H9 (cell line): ENCODE measurements at regions not wholly inside any gene's neighbourhood (a gene's known extent, or its start where the extent isn't known, plus 50 kb on each side); places are given as distances from the start of the nearest gene placed in this dataset.

ENCODE experiments used
- DNase-seq: peaks from one replicate; pipeline ENCODE4 v3.0.0-alpha.2; 2017
- H2AFZ ChIP-seq: one replicate; pipeline ENCODE4 v1.6.1; 2013; ENCODE audit warnings: mild to moderate bottlenecking, low read length, control low read depth, moderate library complexity
- H2AK5ac ChIP-seq: 2 replicates; pipeline ENCODE4 v1.6.1; 2013; ENCODE audit warnings: low read length, control low read depth, mixed read lengths; ENCODE audit not compliant: insufficient read length
- H2BK120ac ChIP-seq: one replicate; pipeline ENCODE4 v1.6.1; 2013; ENCODE audit warnings: low read depth, mild to moderate bottlenecking, low read length, control low read depth, inconsistent platforms; ENCODE audit not compliant: poor library complexity, severe bottlenecking
- H2BK12ac ChIP-seq: 2 replicates; pipeline ENCODE4 v1.6.1; 2013; ENCODE audit warnings: low read length, control low read depth, mixed read lengths, low read depth; ENCODE audit not compliant: insufficient read length
- H2BK15ac ChIP-seq: 2 replicates; pipeline ENCODE4 v1.6.1; 2013; ENCODE audit warnings: low read depth, low read length, control low read depth
- H2BK20ac ChIP-seq: one replicate; pipeline ENCODE4 v1.6.1; 2013; ENCODE audit warnings: low read depth, mild to moderate bottlenecking, low read length, control low read depth, inconsistent platforms; ENCODE audit not compliant: poor library complexity, severe bottlenecking
- H2BK5ac ChIP-seq: 2 replicates; pipeline ENCODE4 v1.6.1; 2013; ENCODE audit warnings: low read length, control low read depth, mixed read lengths; ENCODE audit not compliant: insufficient read length
- H3K14ac ChIP-seq: 2 replicates; pipeline ENCODE4 v1.6.1; 2013; ENCODE audit warnings: low read length, control low read depth; ENCODE audit not compliant: insufficient read depth
- H3K18ac ChIP-seq: 2 replicates; pipeline ENCODE4 v1.6.1; 2013; ENCODE audit warnings: low read depth, mild to moderate bottlenecking, mixed read lengths, low read length, control low read depth; ENCODE audit not compliant: insufficient read length
- H3K23ac ChIP-seq: 2 replicates; pipeline ENCODE4 v1.6.1; 2013; ENCODE audit warnings: low read length, control low read depth, mixed read lengths, low read depth; ENCODE audit not compliant: insufficient read length
- H3K23me2 ChIP-seq: 2 replicates; pipeline ENCODE4 v1.6.1; 2013; ENCODE audit warnings: low read depth, mild to moderate bottlenecking, mixed read lengths, low read length, control low read depth; ENCODE audit not compliant: insufficient read length, poor library complexity, severe bottlenecking
- H3K27ac ChIP-seq: 2 replicates; pipeline ENCODE4 v1.5.1; 2013; ENCODE audit warnings: low read length, control low read depth, mixed read lengths, low read depth; ENCODE audit not compliant: insufficient read length
- H3K27me3 ChIP-seq: 2 replicates; pipeline ENCODE4 v1.6.1; 2013; ENCODE audit warnings: low read length, control low read depth, inconsistent platforms; ENCODE audit not compliant: insufficient read depth
- H3K4ac ChIP-seq: 2 replicates; pipeline ENCODE4 v1.6.1; 2013; ENCODE audit warnings: low read depth, mild to moderate bottlenecking, control low read depth, inconsistent platforms, low read length, moderate library complexity
- H3K4me1 ChIP-seq: 2 replicates; pipeline ENCODE4 v1.6.1; 2013; ENCODE audit warnings: low read length, control low read depth, inconsistent platforms; ENCODE audit not compliant: insufficient read depth
- H3K4me2 ChIP-seq: 2 replicates; pipeline ENCODE4 v1.6.1; 2013; ENCODE audit warnings: low read length, control low read depth, mixed read lengths; ENCODE audit not compliant: insufficient read length, insufficient read depth
- H3K56ac ChIP-seq: 2 replicates; pipeline ENCODE4 v1.6.1; 2013; ENCODE audit warnings: low read depth, mild to moderate bottlenecking, mixed read lengths, low read length, control low read depth; ENCODE audit not compliant: insufficient read length
- H3K79me1 ChIP-seq: 2 replicates; pipeline ENCODE4 v1.6.1; 2013; ENCODE audit warnings: low read depth, mild to moderate bottlenecking, moderate library complexity, low read length, control low read depth, inconsistent platforms; ENCODE audit not compliant: insufficient read depth, poor library complexity, severe bottlenecking
- H3K79me2 ChIP-seq: 2 replicates; pipeline ENCODE4 v1.6.1; 2013; ENCODE audit warnings: low read length, control low read depth, inconsistent platforms; ENCODE audit not compliant: insufficient read depth
- H3K9ac ChIP-seq: 2 replicates; pipeline ENCODE4 v1.6.1; 2013; ENCODE audit warnings: low read length, control low read depth, mixed read lengths; ENCODE audit not compliant: insufficient read length; ENCODE audit errors: extremely low read depth
- H3K9me3 ChIP-seq: one replicate; pipeline ENCODE4 v1.6.1; 2013; ENCODE audit warnings: low read depth, low read length, inconsistent platforms; ENCODE audit not compliant: control insufficient read depth
- H3T11ph ChIP-seq: one replicate; pipeline ENCODE4 v1.6.1; 2013; ENCODE audit warnings: mild to moderate bottlenecking, low read length, control low read depth, inconsistent platforms
- H4K20me1 ChIP-seq: one replicate; pipeline ENCODE4 v1.6.1; 2013; ENCODE audit not compliant: control insufficient read depth, insufficient read length, insufficient read depth
- H4K5ac ChIP-seq: 2 replicates; pipeline ENCODE4 v1.6.1; 2013; ENCODE audit warnings: low read depth, mild to moderate bottlenecking, mixed read lengths, low read length, control low read depth; ENCODE audit not compliant: insufficient read length
- H4K8ac ChIP-seq: replicated peaks from 2 replicates; pipeline ENCODE4 v1.6.1; 2013; ENCODE audit warnings: low read length, control low read depth, mixed read lengths, low read depth; ENCODE audit not compliant: insufficient read length
- H4K91ac ChIP-seq: 2 replicates; pipeline ENCODE4 v1.6.1; 2013; ENCODE audit warnings: low read depth, mild to moderate bottlenecking, moderate library complexity, mixed read lengths, low read length, control low read depth; ENCODE audit not compliant: insufficient read length
- H3K27ac Mint-ChIP-seq, 3 experiments: 2 replicates in 2 of 3; 3 replicates in 1 of 3; pipeline ENCODE4 v1.8.0; 2020 to 2021; ENCODE audit warnings: mixed read lengths in 3 of 3, mild to moderate bottlenecking in 1 of 3, moderate library complexity in 1 of 3
- H3K27me3 Mint-ChIP-seq: 2 replicates; pipeline ENCODE4 v1.8.0; 2021; ENCODE audit warnings: low read depth, mild to moderate bottlenecking, moderate library complexity, mixed read lengths
- H3K36me3 Mint-ChIP-seq, 3 experiments: 2 replicates in 2 of 3; 3 replicates in 1 of 3; pipeline ENCODE4 v1.8.0; 2020 to 2021; ENCODE audit warnings: low read depth in 3 of 3, mixed read lengths in 3 of 3; ENCODE audit not compliant: insufficient read depth in 1 of 3
- H3K4me1 Mint-ChIP-seq, 2 experiments: 2 replicates each; pipeline ENCODE4 v1.8.0; 2020; ENCODE audit warnings: mixed read lengths in 2 of 2
- H3K4me3 Mint-ChIP-seq, 2 experiments: 2 replicates in 1 of 2; 3 replicates in 1 of 2; pipeline ENCODE4 v1.8.0; 2020 to 2021; ENCODE audit warnings: mild to moderate bottlenecking in 2 of 2, mixed read lengths in 2 of 2, moderate library complexity in 1 of 2
- H3K9me3 Mint-ChIP-seq, 2 experiments: 2 replicates in 1 of 2; 3 replicates in 1 of 2; pipeline ENCODE4 v1.8.0; 2020; ENCODE audit warnings: mild to moderate bottlenecking in 2 of 2, mixed read lengths in 2 of 2, moderate library complexity in 1 of 2
- CTCF ChIP-seq: fragments of 200-600 bp; sonication (generic); conservative IDR thresholded peaks from 3 replicates; pipeline ENCODE4 v1.8.0; 2021; ENCODE audit warnings: antibody characterized with exemption, mild to moderate bottlenecking
- WGBS: extraction: QIAGEN DNeasy Blood & Tissue Kit; methylation state at CpG from one replicate; pipeline ENCODE4 v1.1.7; 2013; ENCODE audit warnings: missing lambda C conversion rate, low lambda C conversion rate, mixed read lengths; ENCODE audit not compliant: insufficient read length; ENCODE audit errors: extremely low coverage; 5-methylcytosine and 5-hydroxymethylcytosine counted together

- no peaks in the 10 kb centered on the region for H3K27me3 Mint-ChIP-seq
- Histone ChIP-seq H3K23ac (no peak overlapping the region), H4K5ac (no peak overlapping the region), H3K18ac (no peak overlapping the region), H3K4me2 (no peak overlapping the region), H2BK120ac (no peak overlapping the region), H2BK12ac (no peak overlapping the region), H3K79me1 (no peaks in the 10 kb centered on the region), H3T11ph (no peak overlapping the region), H3K23me2 (no peaks in the 10 kb centered on the region), H3K56ac (no peak overlapping the region), H3K4me1 (no peaks in the 10 kb centered on the region), H3K4ac (no peak overlapping the region), H2BK20ac (no peak overlapping the region), H3K27ac (no peak overlapping the region), H2AFZ (no peak overlapping the region), H3K9ac (no peak overlapping the region), H2BK5ac (no peak overlapping the region), H3K79me2 (no peaks in the 10 kb centered on the region), H4K8ac (no peak overlapping the region), H3K14ac (no peak overlapping the region), H3K27me3 (no peaks in the 10 kb centered on the region), H3K9me3 (no peaks in the 10 kb centered on the region), H2BK15ac (no peak overlapping the region), H2AK5ac (no peak overlapping the region), H4K20me1 (peaks cover 2% of the 10 kb centered on the region), H4K91ac (no peak overlapping the region)
- TF ChIP-seq CTCF, result no peak
- H3K4me1 Mint-ChIP-seq, result peaks cover 4 to 5% of the 10 kb centered on the region in 2 experiments; a peak in 2 of 4 replicates
- H3K27ac Mint-ChIP-seq, result peak overlapping the region in 1 of 3 experiments; percentile 20; a peak in 1 of 7 replicates
- no peak for DNase-seq
- no peaks in the 10 kb centered on the region for H3K36me3 Mint-ChIP-seq
- H3K4me3 Mint-ChIP-seq, result no peak overlapping the region
- WGBS, result no CpG with 5 or more reads among the region's 6 CpGs
- H3K9me3 Mint-ChIP-seq, result no peaks in the 10 kb centered on the region
Measured at GRCh38 chr3:76362643-76363042, 577.3 kb upstream of the ZNF717 start.
